PC-9 (cell line): ENCODE measurements at regions not wholly inside any gene's neighbourhood (a gene's known extent, or its start where the extent isn't known, plus 50 kb on each side); places are given as distances from the start of the nearest gene placed in this dataset.

Experiments used
- BruUV-seq: library from RNA; stranded (reverse); fragments of 400-500 nt; replicated peaks from 2 replicates; lab custom pipeline; 2021; lab: Mats Ljungman, UMichigan
- CTCF ChIA-PET: fragments of 300-600 bp; sonication (Branson Sonifier 250); formaldehyde crosslinking; loops from one replicate; lab custom pipeline; 2022; ENCODE audit warnings: antibody characterized with exemption; lab: Charles Lee
- POLR2A ChIA-PET: fragments of 300-600 bp; sonication (Branson Sonifier 250); formaldehyde crosslinking; loops from one replicate; lab custom pipeline; 2022; ENCODE audit warnings: antibody characterized with exemption; ENCODE audit not compliant: unreplicated experiment; lab: Charles Lee
- DNase-seq, 2 experiments: peaks; one replicate each; pipeline versions ENCODE4 v3.0.0 to v3.0.0-alpha.2; 2015 to 2022; ENCODE audit warnings: mixed read lengths in 1 of 2
- H2AFZ ChIP-seq: fragments of 200-600 bp; sonication (generic); 2 replicates; pipeline ENCODE4 v1.8.1; 2017; ENCODE audit warnings: antibody characterized with exemption
- H3F3A ChIP-seq: fragments of 200-600 bp; sonication (generic); 2 replicates; pipeline ENCODE4 v1.8.1; 2017; ENCODE audit warnings: antibody characterized with exemption, mild to moderate bottlenecking, low read depth; ENCODE audit not compliant: insufficient read depth
- H3K27ac ChIP-seq: fragments of 200-600 bp; sonication (generic); 2 replicates; pipeline ENCODE4 v1.6.1; 2016; ENCODE audit warnings: mixed run types
- H3K27me3 ChIP-seq: fragments of 200-600 bp; sonication (generic); 2 replicates; pipeline ENCODE4 v1.6.1; 2016; ENCODE audit warnings: low read depth, mixed run types; ENCODE audit not compliant: insufficient read depth
- H3K36me3 ChIP-seq: fragments of 200-600 bp; sonication (generic); 2 replicates; pipeline ENCODE4 v1.6.1; 2016; ENCODE audit warnings: low read depth, mixed run types
- H3K4me1 ChIP-seq: fragments of 200-600 bp; sonication (generic); replicated peaks from 2 replicates; pipeline ENCODE4 v1.6.1; 2016; ENCODE audit warnings: mixed run types; ENCODE audit not compliant: insufficient read depth
- H3K4me2 ChIP-seq: fragments of 200-600 bp; sonication (generic); 2 replicates; pipeline ENCODE4 v1.6.1; 2017; ENCODE audit warnings: mixed run types
- H3K4me3 ChIP-seq: fragments of 200-600 bp; sonication (generic); 2 replicates; pipeline ENCODE4 v1.6.1; 2016; ENCODE audit warnings: mixed run types
- H3K79me2 ChIP-seq: fragments of 200-600 bp; sonication (generic); 2 replicates; pipeline ENCODE4 v1.6.1; 2017; ENCODE audit warnings: low read depth, mixed run types
- H3K9me2 ChIP-seq: fragments of 200-600 bp; sonication (generic); 2 replicates; pipeline ENCODE4 v1.8.1; 2017; ENCODE audit warnings: mild to moderate bottlenecking; ENCODE audit not compliant: insufficient read depth
- H3K9me3 ChIP-seq: fragments of 200-600 bp; sonication (generic); 2 replicates; pipeline ENCODE4 v1.8.1; 2016; ENCODE audit warnings: low read depth; ENCODE audit not compliant: insufficient read depth
- H4K20me1 ChIP-seq: fragments of 200-600 bp; sonication (generic); 2 replicates; pipeline ENCODE4 v1.8.1; 2017; ENCODE audit not compliant: insufficient read depth
- CTCF ChIP-seq: fragments of 200-600 bp; sonication (generic); conservative IDR thresholded peaks from 2 replicates; pipeline ENCODE4 v1.6.1; 2017; ENCODE audit warnings: mixed run types, antibody characterized with exemption, mild to moderate bottlenecking, moderate library complexity
- EZH2 ChIP-seq: fragments of 200-600 bp; sonication (generic); IDR thresholded peaks from 2 replicates; pipeline ENCODE4 v1.8.0; 2017; ENCODE audit warnings: antibody characterized with exemption, low read depth
- intact Hi-C: fragments of 100-400 bp; cut with micrococcal nuclease; formaldehyde crosslinking; loops from one replicate; pipeline ENCODE4 v1.10.0; 2022; ENCODE audit not compliant: unreplicated experiment

GRCh38 chr4:102141842-102142241, 203.4 kb downstream of the SLC39A8 start:
- Histone ChIP-seq H3K36me3 (no peaks in the 10 kb centered on the region), H2AFZ (no peak overlapping the region), H3K4me3 (no peak overlapping the region), H3K4me2 (no peak overlapping the region), H3K27me3 (no peaks in the 10 kb centered on the region), H3K4me1 (peaks cover 10% of the 10 kb centered on the region), H3F3A (no peaks in the 10 kb centered on the region), H4K20me1 (no peaks in the 10 kb centered on the region), H3K27ac (no peak overlapping the region), H3K79me2 (no peaks in the 10 kb centered on the region), H3K9me2 (no peaks in the 10 kb centered on the region), H3K9me3 (no peaks in the 10 kb centered on the region)
- no TSS peak for BruUV-seq
- no peak for TF ChIP-seq CTCF
- no peak for TF ChIP-seq EZH2
- intact Hi-C loops: no loop called here
- CTCF ChIA-PET: no interaction called here
- POLR2A ChIA-PET: no interaction called here
- no peak for DNase-seq

GRCh38 chr4:102139932-102140331, 205.3 kb downstream of the SLC39A8 start:
- intact Hi-C loops: no loop called here
- Histone ChIP-seq H2AFZ (no peak overlapping the region), H3K9me2 (no peaks in the 10 kb centered on the region), H3K9me3 (no peaks in the 10 kb centered on the region), H3K27me3 (no peaks in the 10 kb centered on the region), H3K79me2 (no peaks in the 10 kb centered on the region), H3K4me3 (no peak overlapping the region), H3F3A (no peaks in the 10 kb centered on the region), H3K27ac (no peak overlapping the region), H4K20me1 (no peaks in the 10 kb centered on the region), H3K4me1 (peaks cover 10% of the 10 kb centered on the region), H3K36me3 (no peaks in the 10 kb centered on the region), H3K4me2 (no peak overlapping the region)
- TF ChIP-seq EZH2: no peak
- no peak for TF ChIP-seq CTCF
- ChIA-PET POLR2A (no interaction called here), CTCF (no interaction called here)
- DNase-seq: peak in 1 of 2 experiments; percentile 37
- no TSS peak for BruUV-seq

DNA sequence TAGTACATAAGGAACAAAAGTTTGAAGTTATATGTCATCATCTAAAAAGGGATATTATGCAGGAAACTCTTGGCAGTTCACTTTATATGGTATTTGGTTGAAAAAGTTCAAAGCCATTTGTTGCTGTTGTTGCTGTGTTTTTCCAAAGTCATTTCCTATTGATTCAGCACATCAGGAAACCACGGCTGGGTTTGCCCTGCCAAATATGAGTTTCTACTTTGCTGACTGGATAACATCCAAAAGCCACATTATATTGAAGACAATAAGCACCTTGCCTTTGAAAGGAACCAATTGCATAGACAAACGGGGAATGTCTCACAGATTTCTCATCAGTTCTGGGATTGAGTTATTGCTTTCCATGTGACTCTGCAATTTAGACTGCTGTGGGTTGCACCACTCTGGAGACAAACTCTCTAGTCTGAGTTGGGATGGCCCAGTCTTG, 206.1 kb downstream of the SLC39A8 start:
- TF ChIP-seq EZH2 (no peak), CTCF (no peak)
- intact Hi-C loops: no loop called here
- Histone ChIP-seq H3K4me1 (peaks cover 10% of the 10 kb centered on the region), H3K36me3 (no peaks in the 10 kb centered on the region), H3K27ac (no peak overlapping the region), H3F3A (no peaks in the 10 kb centered on the region), H3K79me2 (no peaks in the 10 kb centered on the region), H3K4me2 (no peak overlapping the region), H3K9me3 (no peaks in the 10 kb centered on the region), H3K4me3 (no peak overlapping the region), H2AFZ (no peak overlapping the region), H3K27me3 (no peaks in the 10 kb centered on the region), H4K20me1 (no peaks in the 10 kb centered on the region), H3K9me2 (no peaks in the 10 kb centered on the region)
- ChIA-PET CTCF (no interaction called here), POLR2A (no interaction called here)
- DNase-seq: no peak
- BruUV-seq: no TSS peak
